ENCODE measurements at regions not wholly inside any gene's neighbourhood (a gene's known extent, or its start where the extent isn't known, plus 50 kb on each side); places are given as distances from the start of the nearest gene placed in this dataset.
A peak's percentile ranks its signal among the peaks of the same experiment; 100 is the strongest.

DNA sequence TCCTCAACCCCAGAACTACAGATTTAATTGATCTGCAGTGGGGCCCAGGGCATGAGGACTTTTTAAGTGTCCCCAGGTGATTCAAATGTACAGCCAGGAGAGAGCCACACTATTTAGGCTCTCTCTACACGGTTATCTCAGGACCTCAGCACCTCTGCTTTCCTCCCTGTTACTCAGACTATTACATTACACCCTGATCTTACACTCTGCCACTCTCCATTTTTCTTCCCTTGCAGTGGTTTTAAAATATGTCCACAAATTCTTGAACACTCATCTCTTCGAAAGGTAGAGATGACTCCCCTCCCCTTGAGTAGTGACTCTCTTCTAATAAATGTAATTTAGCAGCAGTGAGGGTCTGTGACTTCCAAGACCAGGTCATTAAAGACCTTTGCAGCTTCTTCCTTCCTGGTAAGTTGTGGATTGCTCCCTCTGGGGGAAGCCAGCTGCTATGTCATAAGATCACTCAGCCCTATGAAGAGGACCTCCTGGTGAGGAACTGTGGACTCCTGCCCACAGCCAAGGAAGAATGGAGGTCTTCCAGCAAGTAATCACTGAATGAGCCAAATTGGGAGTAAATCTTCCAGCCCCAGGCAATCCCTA lies 87.5 kb upstream of the SSBP2 start:
- DNase-seq (ENCODE audit: low read depth, low spot score): no peak
- Mint-ChIP-seq H3K27ac (ENCODE audit: unreplicated experiment) (no peak overlapping the region), H3K4me3 (no peak overlapping the region), H3K4me1 (peaks cover 30% of the 10 kb centered on the region), H3K36me3 (ENCODE audit: low read depth) (no peaks in the 10 kb centered on the region), H3K9me3 (peaks cover 3% of the 10 kb centered on the region), H3K27me3 (ENCODE audit: low read depth) (no peaks in the 10 kb centered on the region)
- TF ChIP-seq, protein P1, sequence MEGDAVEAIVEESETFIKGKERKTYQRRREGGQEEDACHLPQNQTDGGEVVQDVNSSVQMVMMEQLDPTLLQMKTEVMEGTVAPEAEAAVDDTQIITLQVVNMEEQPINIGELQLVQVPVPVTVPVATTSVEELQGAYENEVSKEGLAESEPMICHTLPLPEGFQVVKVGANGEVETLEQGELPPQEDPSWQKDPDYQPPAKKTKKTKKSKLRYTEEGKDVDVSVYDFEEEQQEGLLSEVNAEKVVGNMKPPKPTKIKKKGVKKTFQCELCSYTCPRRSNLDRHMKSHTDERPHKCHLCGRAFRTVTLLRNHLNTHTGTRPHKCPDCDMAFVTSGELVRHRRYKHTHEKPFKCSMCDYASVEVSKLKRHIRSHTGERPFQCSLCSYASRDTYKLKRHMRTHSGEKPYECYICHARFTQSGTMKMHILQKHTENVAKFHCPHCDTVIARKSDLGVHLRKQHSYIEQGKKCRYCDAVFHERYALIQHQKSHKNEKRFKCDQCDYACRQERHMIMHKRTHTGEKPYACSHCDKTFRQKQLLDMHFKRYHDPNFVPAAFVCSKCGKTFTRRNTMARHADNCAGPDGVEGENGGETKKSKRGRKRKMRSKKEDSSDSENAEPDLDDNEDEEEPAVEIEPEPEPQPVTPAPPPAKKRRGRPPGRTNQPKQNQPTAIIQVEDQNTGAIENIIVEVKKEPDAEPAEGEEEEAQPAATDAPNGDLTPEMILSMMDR (conservative IDR thresholded peaks at IDR 0.05): peak; percentile 56

DNA sequence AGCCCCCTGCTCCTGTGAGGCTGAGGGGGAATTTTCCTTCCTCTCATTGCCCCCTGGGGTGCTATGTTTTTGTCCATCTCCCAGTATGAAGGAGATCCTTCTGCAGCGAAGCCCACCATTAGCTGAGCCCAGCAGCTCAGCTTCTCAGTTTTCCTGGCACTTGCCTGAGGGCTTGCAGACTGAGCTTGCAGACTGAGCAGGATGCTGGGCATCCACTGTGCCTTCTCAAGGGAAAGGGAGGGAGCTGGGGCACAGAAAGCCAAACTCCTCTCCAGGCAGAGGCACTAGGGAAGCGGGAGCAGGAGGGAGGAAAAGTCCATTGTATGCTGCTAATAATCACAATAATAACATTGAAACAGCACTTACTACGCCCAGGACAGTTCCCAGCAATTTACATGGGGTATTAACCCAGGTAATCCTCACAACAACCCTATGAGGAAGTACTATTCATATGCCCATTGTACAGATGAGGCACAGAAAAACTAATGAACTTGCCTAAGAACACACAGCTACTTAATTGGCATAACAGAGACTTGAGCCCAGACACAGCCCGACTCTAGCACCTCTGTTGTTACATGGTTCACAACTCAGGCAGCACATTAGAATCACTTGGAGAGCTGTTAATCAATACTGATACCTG lies 86.9 kb upstream of the SSBP2 start:
- Mint-ChIP-seq H3K4me1 (peaks cover 25% of the 10 kb centered on the region), H3K27me3 (ENCODE audit: low read depth) (no peaks in the 10 kb centered on the region), H3K4me3 (no peak overlapping the region), H3K36me3 (ENCODE audit: low read depth) (no peaks in the 10 kb centered on the region), H3K9me3 (peaks cover 3% of the 10 kb centered on the region), H3K27ac (ENCODE audit: unreplicated experiment) (no peak overlapping the region)
- TF ChIP-seq, protein P1 (conservative IDR thresholded peaks at IDR 0.05): no peak
- no peak for DNase-seq (ENCODE audit: low read depth, low spot score)

DNA sequence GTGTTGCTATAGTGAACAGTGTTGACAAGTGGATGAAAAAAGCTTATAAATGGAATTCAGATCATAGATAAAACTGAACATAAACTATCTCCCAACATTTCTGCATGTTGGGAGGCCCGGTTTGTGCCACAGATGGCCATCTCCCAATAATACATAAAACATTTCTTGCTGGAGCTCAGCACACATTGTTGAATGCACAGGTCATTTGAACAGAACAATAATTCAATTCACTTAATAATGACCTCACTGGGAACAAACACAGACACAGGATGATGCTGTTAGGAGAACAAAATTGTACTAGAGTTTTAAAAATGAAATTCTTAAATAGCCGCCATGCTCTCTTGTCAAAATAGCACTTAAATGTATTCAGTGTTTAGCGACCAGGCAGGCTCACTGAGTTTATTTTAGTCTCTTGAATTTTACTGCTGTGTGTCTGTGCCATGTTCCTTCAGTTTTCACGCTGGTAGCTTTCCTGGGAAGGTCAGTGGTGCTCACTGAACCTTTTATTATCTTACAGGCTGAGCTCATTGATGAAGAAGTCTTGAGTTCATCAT lies 85.0 kb upstream of the SSBP2 start:
- peak overlapping the region; percentile 80 for H3K27ac Mint-ChIP-seq (ENCODE audit: unreplicated experiment)
- DNase-seq (ENCODE audit: low read depth, low spot score): no peak
- no peaks in the 10 kb centered on the region for H3K36me3 Mint-ChIP-seq (ENCODE audit: low read depth)
- no peaks in the 10 kb centered on the region for H3K27me3 Mint-ChIP-seq (ENCODE audit: low read depth)
- peaks cover 3% of the 10 kb centered on the region for H3K9me3 Mint-ChIP-seq
- peaks cover 25% of the 10 kb centered on the region for H3K4me1 Mint-ChIP-seq
- H3K4me3 Mint-ChIP-seq: no peak overlapping the region
- TF ChIP-seq, protein P1 (conservative IDR thresholded peaks at IDR 0.05): no peak

DNA sequence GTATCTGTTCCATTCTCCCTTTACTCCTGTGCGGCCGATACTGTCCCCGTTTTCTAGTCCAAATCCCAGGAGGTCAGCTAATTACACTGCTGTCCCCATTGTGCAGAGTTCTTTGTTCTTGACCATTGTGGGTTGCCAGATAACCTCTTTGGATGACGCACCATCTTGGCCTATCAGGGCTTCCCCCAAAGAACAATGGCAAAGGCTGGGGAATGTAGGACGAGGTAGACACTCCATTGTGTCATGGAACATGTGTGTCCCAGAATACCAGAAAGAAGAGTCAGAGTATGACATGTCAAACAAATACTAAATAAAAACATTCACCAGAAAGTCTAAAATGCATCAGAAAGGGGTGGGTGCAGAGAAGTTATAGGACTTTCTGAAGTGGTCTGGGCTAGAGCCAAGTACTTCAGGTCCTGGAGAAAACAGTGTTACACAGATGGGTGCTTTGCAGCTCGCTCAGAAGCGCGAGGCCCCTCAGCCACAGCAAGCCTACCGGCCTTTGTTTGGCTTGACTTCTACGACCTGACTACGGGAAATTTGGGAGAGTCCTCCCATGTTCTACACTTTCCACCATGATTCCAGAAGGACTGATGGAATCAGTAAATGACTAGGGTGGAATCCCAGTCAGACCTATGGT lies 83.2 kb upstream of the SSBP2 start:
- Mint-ChIP-seq H3K36me3 (ENCODE audit: low read depth) (no peaks in the 10 kb centered on the region), H3K4me3 (no peak overlapping the region), H3K27ac (ENCODE audit: unreplicated experiment) (no peak overlapping the region), H3K27me3 (ENCODE audit: low read depth) (no peaks in the 10 kb centered on the region), H3K4me1 (peaks cover 25% of the 10 kb centered on the region), H3K9me3 (peaks cover 3% of the 10 kb centered on the region)
- no peak for DNase-seq (ENCODE audit: low read depth, low spot score)
- TF ChIP-seq, protein P1 (conservative IDR thresholded peaks at IDR 0.05): no peak

DNA sequence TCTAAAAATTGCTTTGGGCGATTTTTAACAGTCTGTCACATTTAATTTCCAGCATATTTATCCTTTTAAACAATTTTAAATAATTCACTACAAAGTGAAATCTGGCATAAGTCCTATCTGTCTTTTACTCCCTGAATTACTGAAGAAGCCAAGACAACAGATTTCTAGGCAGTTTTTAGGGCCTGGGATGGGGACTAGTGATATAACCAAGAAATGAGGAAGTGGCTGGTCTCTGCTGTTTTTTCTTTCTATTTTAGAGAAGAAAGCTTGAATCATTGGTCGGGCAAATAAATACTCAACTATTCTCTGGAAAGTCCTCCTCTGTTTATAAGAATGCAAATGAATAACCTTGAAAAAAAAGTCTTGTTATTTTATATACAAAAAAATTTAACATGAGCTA lies 79.7 kb upstream of the SSBP2 start:
- no peak overlapping the region for H3K4me3 Mint-ChIP-seq
- H3K27me3 Mint-ChIP-seq (ENCODE audit: low read depth): no peaks in the 10 kb centered on the region
- DNase-seq (ENCODE audit: low read depth, low spot score): no peak
- H3K27ac Mint-ChIP-seq (ENCODE audit: unreplicated experiment): no peak overlapping the region
- TF ChIP-seq, protein P1 (conservative IDR thresholded peaks at IDR 0.05): no peak
- H3K36me3 Mint-ChIP-seq (ENCODE audit: low read depth): no peaks in the 10 kb centered on the region
- peaks cover under 1% of the 10 kb centered on the region for H3K4me1 Mint-ChIP-seq
- H3K9me3 Mint-ChIP-seq: peaks cover 3% of the 10 kb centered on the region
